ENCODE measurements at regions not wholly inside any gene's neighbourhood (a gene's known extent, or its start where the extent isn't known, plus 50 kb on each side); places are given as distances from the start of the nearest gene placed in this dataset.

DNA sequence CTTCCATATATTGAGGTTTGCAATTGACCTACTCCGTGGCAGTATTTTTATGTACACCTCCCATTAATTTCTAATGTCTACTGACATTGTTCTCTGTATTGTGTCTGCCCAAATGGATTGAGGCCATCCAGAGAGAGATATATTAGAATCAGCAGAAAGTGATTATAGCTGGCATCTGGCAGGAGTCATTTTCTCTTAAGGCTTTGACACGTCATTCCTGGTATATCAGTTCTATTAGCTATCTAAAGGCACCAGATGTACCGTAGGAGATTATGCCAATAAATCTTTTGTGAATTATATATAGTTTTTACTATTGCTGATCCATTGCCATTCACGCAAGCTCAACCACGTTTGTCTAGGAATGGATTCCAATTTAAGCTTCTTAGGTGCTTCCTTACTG, 1026.4 kb upstream of the IGFBP7 start:
- FAIRE-seq (no peak), DNase-seq (ENCODE audit: low read depth, low spot score) (no peak)
- intact Hi-C loops (cut with micrococcal nuclease) (no loop called here), dilution Hi-C loops (cut with MboI; ENCODE audit: extremely low pct_ligation_motif_present, low sequenced_read_pairs) (no loop called here)
- Histone ChIP-seq H3K4me2 (ENCODE audit: insufficient read depth, low read length) (no peak overlapping the region), H3K4me1 (ENCODE audit: control insufficient read depth, extremely low read depth, insufficient read depth, low read length) (no peaks in the 10 kb centered on the region), H3K9ac (replicated peaks; ENCODE audit: extremely low read depth, insufficient read depth, low read length) (no peak overlapping the region), H4K20me1 (replicated peaks; ENCODE audit: control insufficient read depth, extremely low read depth, insufficient read depth, low read length) (no peaks in the 10 kb centered on the region), H3K27me3 (ENCODE audit: control insufficient read depth in 2 of 2, insufficient read depth in 2 of 2, low read length in 2 of 2) (no peaks in the 10 kb centered on the region), H3K36me3 (ENCODE audit: control insufficient read depth in 2 of 2, extremely low read depth in 1 of 2, insufficient read depth in 2 of 2, low read length in 2 of 2) (no peaks in the 10 kb centered on the region), H3K4me3 (replicated peaks in 1 of 3; ENCODE audit: insufficient read depth in 1 of 3, low read depth in 1 of 3, low read length in 3 of 3) (no peak overlapping the region), H3K9me3 (replicated peaks; ENCODE audit: control insufficient read depth, insufficient read depth, low read length) (no peaks in the 10 kb centered on the region), H3K9me1 (replicated peaks; ENCODE audit: control insufficient read depth, extremely low read depth, insufficient read depth, low read length) (no peaks in the 10 kb centered on the region), H2AFZ (ENCODE audit: low read depth, low read length) (no peak overlapping the region), H3K27ac (ENCODE audit: insufficient read depth, low read depth, low read length) (no peak overlapping the region), H3K79me2 (ENCODE audit: control insufficient read depth, insufficient read depth, low read length) (no peaks in the 10 kb centered on the region)
- no TSS peak for BruUV-seq (replicated peaks)
- ChIA-PET CTCF (no interaction called here), POLR2A (no interaction called here)
- no peak for TF ChIP-seq EZH2 (IDR thresholded peaks at IDR 0.05; ENCODE audit: borderline replicate concordance, low read depth, low read length, severe bottlenecking)
- TF ChIP-seq, protein P1, sequence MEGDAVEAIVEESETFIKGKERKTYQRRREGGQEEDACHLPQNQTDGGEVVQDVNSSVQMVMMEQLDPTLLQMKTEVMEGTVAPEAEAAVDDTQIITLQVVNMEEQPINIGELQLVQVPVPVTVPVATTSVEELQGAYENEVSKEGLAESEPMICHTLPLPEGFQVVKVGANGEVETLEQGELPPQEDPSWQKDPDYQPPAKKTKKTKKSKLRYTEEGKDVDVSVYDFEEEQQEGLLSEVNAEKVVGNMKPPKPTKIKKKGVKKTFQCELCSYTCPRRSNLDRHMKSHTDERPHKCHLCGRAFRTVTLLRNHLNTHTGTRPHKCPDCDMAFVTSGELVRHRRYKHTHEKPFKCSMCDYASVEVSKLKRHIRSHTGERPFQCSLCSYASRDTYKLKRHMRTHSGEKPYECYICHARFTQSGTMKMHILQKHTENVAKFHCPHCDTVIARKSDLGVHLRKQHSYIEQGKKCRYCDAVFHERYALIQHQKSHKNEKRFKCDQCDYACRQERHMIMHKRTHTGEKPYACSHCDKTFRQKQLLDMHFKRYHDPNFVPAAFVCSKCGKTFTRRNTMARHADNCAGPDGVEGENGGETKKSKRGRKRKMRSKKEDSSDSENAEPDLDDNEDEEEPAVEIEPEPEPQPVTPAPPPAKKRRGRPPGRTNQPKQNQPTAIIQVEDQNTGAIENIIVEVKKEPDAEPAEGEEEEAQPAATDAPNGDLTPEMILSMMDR (IDR thresholded peaks at IDR 0.05; ENCODE audit: extremely low read depth in 1 of 2, insufficient read depth in 1 of 2, low read depth in 1 of 2, low read length in 2 of 2): no peak
- TF ChIP-seq GATA2 (IDR thresholded peaks at IDR 0.05; ENCODE audit: insufficient read depth, insufficient read length, low read depth, low read length): no peak
- TF ChIP-seq POLR2AphosphoS5 (IDR thresholded peaks at IDR 0.05; ENCODE audit: insufficient read depth, low read depth, low read length): no peak
- TF ChIP-seq MYC (IDR thresholded peaks at IDR 0.05; ENCODE audit: low read depth, low read length): no peak
- TF ChIP-seq FOS (IDR thresholded peaks at IDR 0.05; ENCODE audit: borderline replicate concordance, insufficient read depth, low read length): no peak
- no peak for TF ChIP-seq POLR2A (IDR thresholded peaks at IDR 0.05; ENCODE audit: low read depth, low read length)
- TF ChIP-seq, protein P2, sequence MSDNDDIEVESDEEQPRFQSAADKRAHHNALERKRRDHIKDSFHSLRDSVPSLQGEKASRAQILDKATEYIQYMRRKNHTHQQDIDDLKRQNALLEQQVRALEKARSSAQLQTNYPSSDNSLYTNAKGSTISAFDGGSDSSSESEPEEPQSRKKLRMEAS (IDR thresholded peaks at IDR 0.05; ENCODE audit: insufficient read depth, insufficient read length): no peak
- TF ChIP-seq JUN (IDR thresholded peaks at IDR 0.05; ENCODE audit: borderline replicate concordance, insufficient read depth, insufficient read length, low read depth): no peak

Measured in endothelial cell of umbilical vein (primary cell).